Spinal cord (tissue), 9 donors: ENCODE measurements at regions not wholly inside any gene's neighbourhood (a gene's known extent, or its start where the extent isn't known, plus 50 kb on each side); places are given as distances from the start of the nearest gene placed in this dataset.
"Not testable (repeated sequence)": the region's sequence is repeated elsewhere in the genome, so short reads cannot be mapped to it uniquely, and the experiment has no call there.

Experiments
- DNase-seq, 6 donors: peaks; one replicate each; pipeline versions ENCODE4 v3.0.0 to v3.0.0-alpha.2; 2013 to 2015; ENCODE audit warnings: low spot score in 6 of 6, low read depth in 4 of 6
- H3K27ac ChIP-seq: one replicate; pipeline ENCODE4 v1.5.1; 2013; ENCODE audit warnings: low read depth, low read length, control low read depth
- H3K27me3 ChIP-seq: one replicate; pipeline ENCODE4 v1.6.1; 2013; ENCODE audit warnings: low read length; ENCODE audit not compliant: control insufficient read depth, insufficient read depth
- H3K36me3 ChIP-seq: one replicate; pipeline ENCODE4 v1.6.1; 2013; ENCODE audit warnings: low read length; ENCODE audit not compliant: control insufficient read depth, insufficient read depth
- H3K4me1 ChIP-seq: one replicate; pipeline ENCODE4 v1.6.1; 2013; ENCODE audit warnings: low read length; ENCODE audit not compliant: control insufficient read depth, insufficient read depth
- H3K4me3 ChIP-seq: one replicate; pipeline ENCODE4 v1.5.1; 2013; ENCODE audit warnings: low read depth, low read length, control low read depth
- H3K9me3 ChIP-seq: one replicate; pipeline ENCODE4 v1.6.1; 2013; ENCODE audit warnings: low read length; ENCODE audit not compliant: control insufficient read depth, insufficient read depth
- WGBS: methylation state at CpG from one replicate; pipeline ENCODE4 v1.1.5; 2013; ENCODE audit warnings: missing lambda C conversion rate; ENCODE audit not compliant: insufficient coverage; 5-methylcytosine and 5-hydroxymethylcytosine counted together
- donor health status: healthy.

- DNase-seq: no peak
- no peak overlapping the region for H3K27ac ChIP-seq
- H3K4me3 ChIP-seq: no peak overlapping the region
- H3K9me3 ChIP-seq: no peaks in the 10 kb centered on the region
- H3K27me3 ChIP-seq: no peaks in the 10 kb centered on the region
- no peaks in the 10 kb centered on the region for H3K4me1 ChIP-seq
- 100% methylated on average over 2 of the region's 4 CpGs for WGBS
- H3K36me3 ChIP-seq: no peaks in the 10 kb centered on the region
These were observed 75.4 kb upstream of the FAT1 start for GRCh38 chr4:186798951-186799659.

- Histone ChIP-seq H3K27me3 (no peaks in the 10 kb centered on the region), H3K27ac (no peak overlapping the region), H3K9me3 (no peaks in the 10 kb centered on the region), H3K4me1 (no peaks in the 10 kb centered on the region), H3K36me3 (no peaks in the 10 kb centered on the region), H3K4me3 (no peak overlapping the region)
- no peak for DNase-seq
- 40% methylated on average over 1 of the region's 6 CpGs for WGBS
These were observed 81.6 kb upstream of the FAT1 start for GRCh38 chr4:186805020-186805820.

- not testable (repeated sequence) for H3K4me1 ChIP-seq, DNase-seq, H3K27me3 ChIP-seq, H3K36me3 ChIP-seq, H3K9me3 ChIP-seq, H3K4me3 ChIP-seq, H3K27ac ChIP-seq
- 100% methylated on average over 4 of the region's 5 CpGs for WGBS
These were observed 82.3 kb upstream of the FAT1 start for GRCh38 chr4:186805917-186806316.

- Histone ChIP-seq H3K4me3 (no peak overlapping the region), H3K4me1 (no peaks in the 10 kb centered on the region), H3K9me3 (no peaks in the 10 kb centered on the region), H3K27me3 (no peaks in the 10 kb centered on the region), H3K36me3 (no peaks in the 10 kb centered on the region), H3K27ac (no peak overlapping the region)
- peak in 1 of 6 donors; percentile 25 for DNase-seq
- WGBS: no CpG with 5 or more reads among the region's 7 CpGs
These were observed 83.2 kb upstream of the FAT1 start for GRCh38 chr4:186806679-186807421.

GRCh38 chr4:186807808-186808629 lies 84.4 kb upstream of the FAT1 start:
- 97% methylated on average over 4 of the region's 7 CpGs for WGBS
- Histone ChIP-seq H3K27me3 (no peaks in the 10 kb centered on the region), H3K9me3 (no peaks in the 10 kb centered on the region), H3K27ac (no peak overlapping the region), H3K4me3 (no peak overlapping the region), H3K4me1 (no peaks in the 10 kb centered on the region), H3K36me3 (no peaks in the 10 kb centered on the region)
- DNase-seq: no peak

GRCh38 chr4:186808630-186809018 lies 85.0 kb upstream of the FAT1 start:
- no peaks in the 10 kb centered on the region for H3K9me3 ChIP-seq
- no peak overlapping the region for H3K4me3 ChIP-seq
- no peak for DNase-seq
- no peaks in the 10 kb centered on the region for H3K4me1 ChIP-seq
- WGBS: 100% methylated on average over 2 of the region's 7 CpGs
- no peak overlapping the region for H3K27ac ChIP-seq
- no peaks in the 10 kb centered on the region for H3K36me3 ChIP-seq
- H3K27me3 ChIP-seq: no peaks in the 10 kb centered on the region

- Histone ChIP-seq H3K36me3 (no peaks in the 10 kb centered on the region), H3K9me3 (no peaks in the 10 kb centered on the region), H3K4me3 (no peak overlapping the region), H3K4me1 (no peaks in the 10 kb centered on the region), H3K27me3 (no peaks in the 10 kb centered on the region), H3K27ac (no peak overlapping the region)
- WGBS: no CpG with 5 or more reads among the region's 2 CpGs
- DNase-seq: no peak
These were observed 85.4 kb upstream of the FAT1 start for GRCh38 chr4:186809070-186809469.

GRCh38 chr4:186810613-186811150 lies 87.0 kb upstream of the FAT1 start:
- no peaks in the 10 kb centered on the region for H3K36me3 ChIP-seq
- H3K4me1 ChIP-seq: no peaks in the 10 kb centered on the region
- no peak for DNase-seq
- no peak overlapping the region for H3K27ac ChIP-seq
- no peaks in the 10 kb centered on the region for H3K27me3 ChIP-seq
- no peak overlapping the region for H3K4me3 ChIP-seq
- 50% methylated on average over 2 of the region's 3 CpGs for WGBS
- H3K9me3 ChIP-seq: no peaks in the 10 kb centered on the region

GRCh38 chr4:186812592-186812991 lies 88.9 kb upstream of the FAT1 start:
- no peaks in the 10 kb centered on the region for H3K9me3 ChIP-seq
- DNase-seq: no peak
- H3K4me3 ChIP-seq: no peak overlapping the region
- no peaks in the 10 kb centered on the region for H3K4me1 ChIP-seq
- no peaks in the 10 kb centered on the region for H3K36me3 ChIP-seq
- H3K27ac ChIP-seq: no peak overlapping the region
- no peaks in the 10 kb centered on the region for H3K27me3 ChIP-seq
